Coronary artery (tissue), 2 donors: ENCODE measurements at regions not wholly inside any gene's neighbourhood (a gene's known extent, or its start where the extent isn't known, plus 50 kb on each side); places are given as distances from the start of the nearest gene placed in this dataset.
"Not testable (repeated sequence)": the region's sequence is repeated elsewhere in the genome, so short reads cannot be mapped to it uniquely, and the experiment has no call there.

Experiments
- DNase-seq: peaks from one replicate; pipeline ENCODE4 v3.0.0-alpha.2; 2017; ENCODE audit warnings: low spot score
- H3K27ac ChIP-seq, 2 donors: fragments of 200-600 bp; sonication (generic); one replicate each; pipeline ENCODE4 v1.5.1; 2016 to 2019
- H3K4me3 ChIP-seq: fragments of 200-600 bp; sonication (generic); 2 replicates; pipeline ENCODE4 v1.5.1; 2016; ENCODE audit warnings: mild to moderate bottlenecking, moderate library complexity
- TF ChIP-seq, protein P1 (sequence below): fragments of 200-600 bp; sonication (generic); IDR thresholded peaks from one replicate; pipeline ENCODE4 v1.5.1; 2019; ENCODE audit warnings: antibody characterized with exemption

DNA sequence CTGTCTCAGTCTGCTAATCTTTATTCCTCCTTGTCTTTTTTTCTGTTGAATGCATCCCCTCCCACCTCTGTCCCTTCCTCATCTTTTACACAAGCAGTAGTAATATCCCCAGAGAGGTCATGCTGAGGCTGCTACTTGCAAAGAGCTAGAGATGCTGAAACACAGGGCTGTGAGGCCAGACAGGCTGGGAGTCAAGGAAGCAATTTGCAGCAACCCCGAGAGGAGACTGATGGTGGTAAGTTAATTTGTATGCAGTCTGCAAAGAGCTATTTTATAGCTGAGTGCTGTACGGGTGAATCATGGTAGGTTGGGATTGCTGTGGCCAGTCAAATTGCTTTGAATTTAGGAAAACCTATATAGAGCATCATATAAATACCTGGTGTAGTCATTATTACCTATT, 90.2 kb upstream of the SLC24A2 start:
- Histone ChIP-seq H3K4me3 (no peak overlapping the region), H3K27ac (no peak overlapping the region)
- TF ChIP-seq, protein P1, sequence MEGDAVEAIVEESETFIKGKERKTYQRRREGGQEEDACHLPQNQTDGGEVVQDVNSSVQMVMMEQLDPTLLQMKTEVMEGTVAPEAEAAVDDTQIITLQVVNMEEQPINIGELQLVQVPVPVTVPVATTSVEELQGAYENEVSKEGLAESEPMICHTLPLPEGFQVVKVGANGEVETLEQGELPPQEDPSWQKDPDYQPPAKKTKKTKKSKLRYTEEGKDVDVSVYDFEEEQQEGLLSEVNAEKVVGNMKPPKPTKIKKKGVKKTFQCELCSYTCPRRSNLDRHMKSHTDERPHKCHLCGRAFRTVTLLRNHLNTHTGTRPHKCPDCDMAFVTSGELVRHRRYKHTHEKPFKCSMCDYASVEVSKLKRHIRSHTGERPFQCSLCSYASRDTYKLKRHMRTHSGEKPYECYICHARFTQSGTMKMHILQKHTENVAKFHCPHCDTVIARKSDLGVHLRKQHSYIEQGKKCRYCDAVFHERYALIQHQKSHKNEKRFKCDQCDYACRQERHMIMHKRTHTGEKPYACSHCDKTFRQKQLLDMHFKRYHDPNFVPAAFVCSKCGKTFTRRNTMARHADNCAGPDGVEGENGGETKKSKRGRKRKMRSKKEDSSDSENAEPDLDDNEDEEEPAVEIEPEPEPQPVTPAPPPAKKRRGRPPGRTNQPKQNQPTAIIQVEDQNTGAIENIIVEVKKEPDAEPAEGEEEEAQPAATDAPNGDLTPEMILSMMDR: no peak
- DNase-seq: no peak

DNA sequence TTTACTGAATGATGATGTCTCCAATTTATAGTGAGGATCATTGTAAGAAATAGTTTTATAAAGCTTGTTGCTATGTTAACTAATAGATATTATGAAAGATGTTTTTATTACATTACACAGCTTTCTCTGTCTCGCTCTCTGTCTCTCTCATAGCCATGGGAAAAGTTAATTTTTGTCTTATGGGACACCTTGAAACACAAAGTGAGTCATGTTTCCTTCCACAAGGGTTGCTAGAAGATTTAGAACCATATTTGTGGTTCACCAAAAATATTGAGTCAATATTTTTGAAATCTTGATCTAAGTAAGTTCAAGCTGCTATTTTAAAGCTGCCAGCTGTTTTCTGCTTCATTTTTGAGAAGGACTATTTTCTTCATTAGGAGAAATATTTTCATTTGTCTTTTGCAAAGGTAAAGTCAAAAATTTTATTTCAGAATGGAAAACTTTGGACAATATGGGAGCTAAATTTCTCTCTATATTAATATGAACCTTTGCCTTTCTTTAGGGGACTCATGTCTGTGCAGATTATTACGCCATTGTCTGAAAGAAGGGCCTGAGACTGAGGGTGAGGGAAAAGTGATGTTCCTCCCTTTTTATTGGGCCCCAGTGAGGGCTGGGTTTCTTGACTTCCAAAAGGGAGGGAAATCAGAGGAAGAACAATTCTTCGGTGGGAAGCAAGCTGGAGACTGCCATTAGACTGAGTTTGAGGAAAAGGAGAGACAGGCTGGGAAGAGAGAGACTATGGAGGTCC, 87.9 kb upstream of the SLC24A2 start:
- no peak overlapping the region for H3K27ac ChIP-seq

DNA sequence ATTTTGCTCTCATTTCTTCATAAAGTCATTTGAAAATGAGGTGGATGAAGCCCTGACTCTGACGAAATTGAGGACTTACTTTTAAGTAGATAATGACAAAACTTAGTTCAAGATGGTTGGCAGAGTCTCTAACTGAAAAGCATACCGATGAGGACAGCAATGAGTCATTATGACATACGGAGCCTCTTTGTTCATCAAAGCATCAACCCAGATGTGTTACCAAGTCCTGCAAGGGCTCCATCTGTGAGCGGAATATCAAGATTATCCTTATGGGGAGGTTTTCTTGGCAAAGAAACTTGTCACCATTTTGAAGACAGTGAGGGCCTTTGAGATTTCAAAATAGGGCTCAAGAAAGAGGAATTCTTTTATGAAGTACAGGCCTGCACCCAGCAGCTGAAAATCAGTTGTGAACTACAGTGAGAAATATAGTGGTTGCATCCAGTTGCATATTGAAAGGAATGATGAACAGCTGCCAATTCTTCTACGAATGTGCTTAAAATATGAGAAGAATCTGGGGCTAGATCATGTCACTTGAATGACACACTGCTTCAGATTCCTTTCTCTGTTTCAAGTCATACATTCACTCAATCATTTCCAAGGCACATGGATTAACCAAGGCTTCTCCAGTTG, 86.6 kb upstream of the SLC24A2 start:
- H3K4me3 ChIP-seq: no peak overlapping the region
- TF ChIP-seq, protein P1: no peak
- no peak for DNase-seq
- no peak overlapping the region for H3K27ac ChIP-seq

More for the DNA sequence above, 87.9 kb upstream of the SLC24A2 start:
- no peak for DNase-seq
- no peak overlapping the region for H3K4me3 ChIP-seq
- TF ChIP-seq, protein P1: no peak

DNA sequence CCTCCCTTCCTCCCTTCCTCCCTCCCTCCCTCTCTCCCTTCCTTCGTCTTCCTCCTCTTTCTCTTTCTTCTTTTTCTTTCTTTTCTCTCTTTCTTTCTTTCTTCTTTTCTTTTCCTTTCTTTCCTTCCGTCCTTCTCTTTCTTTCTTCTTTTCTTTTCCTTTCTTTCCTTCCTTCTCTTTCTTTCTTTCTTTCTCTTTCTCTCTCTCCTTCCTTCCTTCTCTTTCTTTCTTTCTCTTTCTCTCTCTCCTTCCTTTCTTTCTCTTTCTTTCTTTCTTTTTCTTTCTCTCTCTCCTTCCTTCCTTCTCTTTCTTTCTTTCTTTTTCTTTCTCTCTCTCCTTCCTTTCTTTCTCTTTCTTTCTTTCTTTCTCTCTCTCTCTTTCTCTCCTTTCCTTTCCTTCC, 84.4 kb upstream of the SLC24A2 start:
- not testable (repeated sequence) for H3K4me3 ChIP-seq

DNA sequence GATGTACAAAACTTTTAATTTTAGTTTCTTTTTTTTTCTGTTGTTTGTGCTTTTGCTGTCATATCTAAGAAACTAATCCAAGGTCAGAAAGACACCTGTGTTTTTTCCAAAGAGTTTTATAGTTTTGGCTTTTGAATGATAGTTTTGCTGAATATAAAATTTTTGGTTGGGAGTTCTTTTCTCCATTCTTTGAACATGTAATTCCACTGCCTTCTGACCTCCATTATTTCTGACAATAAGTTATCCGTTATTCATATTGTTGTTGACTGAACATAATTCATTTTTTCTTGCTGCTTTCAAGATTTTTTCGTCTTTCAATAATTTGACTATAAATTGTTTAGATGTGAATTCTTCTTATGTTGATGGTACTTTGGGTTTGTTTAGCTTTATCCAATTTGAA, 82.2 kb upstream of the SLC24A2 start:
- TF ChIP-seq, protein P1: no peak
- Histone ChIP-seq H3K4me3 (no peak overlapping the region), H3K27ac (no peak overlapping the region)
- no peak for DNase-seq

More for the DNA sequence above, 84.4 kb upstream of the SLC24A2 start:
- not testable (repeated sequence) for DNase-seq, H3K27ac ChIP-seq

DNA sequence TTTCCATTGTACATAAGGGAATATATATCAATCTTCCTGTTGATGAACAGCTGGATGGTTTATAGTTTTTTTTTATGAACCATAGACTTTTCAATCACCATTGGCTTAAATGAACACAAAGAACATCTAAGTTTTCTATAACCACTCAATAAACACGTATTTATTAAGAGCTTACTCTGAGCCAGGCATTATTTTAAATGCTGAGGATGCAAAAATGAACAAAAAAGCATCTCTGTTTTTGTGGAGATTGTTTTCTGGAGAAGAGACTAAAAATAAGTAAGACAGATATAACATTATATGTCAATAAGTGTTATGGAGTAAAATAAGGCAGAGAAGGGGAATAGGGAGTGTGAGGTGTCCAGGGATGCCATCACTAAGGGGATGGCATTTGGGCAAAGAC, 52.1 kb upstream of the SLC24A2 start:
- no peak overlapping the region for H3K4me3 ChIP-seq
- TF ChIP-seq, protein P1: no peak
- DNase-seq: no peak
- no peak overlapping the region for H3K27ac ChIP-seq
